HG03342 (cell line): ENCODE measurements at regions not wholly inside any gene's neighbourhood (a gene's known extent, or its start where the extent isn't known, plus 50 kb on each side); places are given as distances from the start of the nearest gene placed in this dataset.
"Not testable (repeated sequence)": the region's sequence is repeated elsewhere in the genome, so short reads cannot be mapped to it uniquely, and the experiment has no call there.

Source experiments
- ATAC-seq: cut with Tn5 transposase; IDR thresholded peaks from one replicate; pipeline ENCODE4 v1.9.1; 2021; ENCODE audit warnings: mild to moderate bottlenecking, moderate library complexity; ENCODE audit not compliant: unreplicated experiment

DNA sequence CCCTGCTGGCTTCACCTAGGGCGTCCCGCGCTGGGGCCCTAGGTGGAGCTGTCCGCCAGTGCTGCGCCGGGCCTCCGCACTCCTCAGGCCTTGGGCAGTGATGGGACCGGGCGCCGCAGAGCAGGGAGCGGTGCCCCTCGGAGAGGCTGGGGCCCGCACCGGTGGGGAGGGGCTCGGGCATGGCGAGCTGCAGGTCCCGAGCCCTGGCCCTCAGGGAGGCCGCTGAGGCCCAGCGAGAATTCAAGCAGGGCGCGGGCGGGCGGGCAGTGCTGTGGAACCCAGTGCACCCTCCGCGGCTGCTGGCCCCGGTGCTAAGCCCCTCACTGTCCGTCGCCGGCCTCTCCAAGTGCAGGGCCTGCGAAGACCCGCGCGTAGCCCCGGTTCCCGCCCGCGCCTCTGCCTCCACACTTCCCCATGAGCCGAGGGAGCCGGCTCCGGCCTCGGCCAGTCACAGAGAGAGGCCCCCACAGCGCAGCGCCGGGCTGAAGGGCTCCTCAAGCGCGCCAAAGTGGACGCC is 565.1 kb upstream of the NDST4 start:
- ATAC-seq: no peak

DNA sequence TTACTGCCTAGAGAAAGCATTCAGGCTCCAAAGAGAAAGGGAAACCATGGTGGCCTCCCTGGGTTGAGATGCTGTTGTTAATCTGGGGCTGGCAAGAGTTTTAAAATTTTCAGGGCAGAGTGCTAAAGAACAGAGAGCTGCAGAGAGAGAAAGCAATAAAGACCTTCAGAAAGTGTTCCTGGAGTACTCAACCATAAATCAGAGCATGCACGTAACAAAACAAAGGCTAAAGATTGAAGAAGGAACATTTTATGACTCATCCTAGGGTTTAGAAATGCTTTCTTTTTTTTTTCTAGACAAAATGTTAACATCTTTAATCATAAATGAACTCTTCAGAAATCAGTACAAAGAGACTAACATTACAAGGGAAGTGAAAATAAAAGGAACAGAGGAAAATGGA is 562.3 kb upstream of the NDST4 start:
- no peak for ATAC-seq

DNA sequence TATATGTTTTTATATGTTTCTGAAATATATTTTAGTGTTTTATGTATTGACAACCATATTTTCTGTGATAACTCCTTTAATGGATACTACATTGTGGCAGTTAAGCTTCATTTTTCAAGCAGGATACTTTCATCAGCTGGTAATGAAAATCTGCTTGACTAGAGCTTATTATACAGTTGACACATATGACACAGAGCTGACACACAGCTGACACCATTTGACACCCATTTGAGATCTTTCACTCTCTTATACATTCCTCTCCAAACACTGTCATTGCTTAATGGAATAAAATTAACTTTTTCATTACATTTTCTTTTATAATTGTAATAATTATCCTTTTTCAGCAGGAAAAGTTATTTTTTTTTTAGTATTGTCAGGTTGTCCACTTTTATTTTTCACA is 561.1 kb upstream of the NDST4 start:
- no peak for ATAC-seq

DNA sequence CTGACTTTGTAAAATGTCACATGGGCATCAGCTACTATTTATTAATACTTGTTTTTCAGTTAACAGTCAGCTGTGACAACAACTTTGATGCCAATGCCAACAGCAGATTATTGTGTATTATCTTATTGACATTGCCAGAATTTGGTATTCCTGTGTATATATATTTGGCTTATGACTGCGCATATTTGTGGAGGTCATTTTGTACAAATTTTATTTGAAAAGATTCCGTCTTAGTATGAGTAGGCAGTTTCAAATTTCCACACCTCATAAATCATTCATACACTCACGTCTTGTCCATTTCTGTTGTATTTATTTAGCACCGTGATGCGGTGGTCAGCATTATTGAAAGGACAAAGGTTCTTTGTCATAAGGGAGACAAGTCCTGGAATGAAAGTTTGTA is 558.2 kb upstream of the NDST4 start:
- ATAC-seq: no peak

DNA sequence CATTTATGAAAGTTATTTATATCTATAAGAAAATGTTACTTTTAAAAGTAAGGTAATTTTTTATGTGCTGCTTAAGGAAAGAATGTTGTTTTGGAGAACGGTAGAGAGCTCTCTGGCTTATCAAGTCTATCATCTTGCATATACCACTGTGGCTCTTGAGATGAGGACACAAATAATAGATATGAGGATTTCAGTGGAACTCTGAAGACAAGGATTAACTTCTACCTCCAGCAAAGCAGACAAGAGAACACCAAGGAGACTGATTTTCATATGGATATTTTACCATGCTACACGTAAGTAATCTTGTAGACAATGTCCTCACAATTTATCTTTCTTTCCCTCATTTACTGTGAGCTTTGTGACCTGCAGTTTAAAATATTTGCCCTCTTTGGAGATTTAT is 557.5 kb upstream of the NDST4 start:
- no peak for ATAC-seq

DNA sequence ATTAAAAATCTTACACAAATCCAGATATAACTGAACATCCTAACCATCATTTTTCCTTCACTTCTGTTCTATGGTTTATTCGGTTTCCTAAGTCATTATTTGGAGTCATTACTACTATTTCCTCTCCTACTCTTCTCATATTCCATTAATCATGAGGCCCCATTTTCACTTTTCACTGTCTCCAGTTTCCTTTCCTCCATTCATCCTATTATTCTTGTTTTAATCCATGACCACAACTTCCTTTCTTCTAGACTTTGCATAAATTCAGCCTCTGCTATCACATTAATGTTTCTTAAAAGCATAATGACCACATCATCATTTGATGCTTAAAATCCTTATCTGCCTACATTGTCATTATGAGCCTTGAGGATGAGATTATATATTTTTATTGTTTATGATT is 555.0 kb upstream of the NDST4 start:
- ATAC-seq: no peak

DNA sequence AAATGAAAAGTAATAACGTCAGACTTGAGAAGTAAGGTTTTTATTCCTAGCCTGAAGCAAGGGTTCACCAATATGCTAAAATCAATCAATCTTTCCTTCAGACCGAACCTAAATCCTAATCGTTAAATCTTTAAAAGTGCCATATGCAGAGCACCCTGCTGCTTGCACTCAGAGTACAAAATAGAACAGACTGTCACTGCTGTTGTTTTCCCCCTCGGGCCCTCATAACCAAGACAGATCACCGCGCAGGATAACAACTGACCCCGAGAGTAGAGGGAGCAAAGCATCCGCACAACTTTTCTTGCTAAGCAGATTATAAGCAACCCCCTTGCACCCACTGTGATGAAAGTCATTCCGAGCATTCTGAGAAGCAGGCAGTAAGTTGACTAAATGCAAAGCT is 550.9 kb upstream of the NDST4 start:
- ATAC-seq: no peak

DNA sequence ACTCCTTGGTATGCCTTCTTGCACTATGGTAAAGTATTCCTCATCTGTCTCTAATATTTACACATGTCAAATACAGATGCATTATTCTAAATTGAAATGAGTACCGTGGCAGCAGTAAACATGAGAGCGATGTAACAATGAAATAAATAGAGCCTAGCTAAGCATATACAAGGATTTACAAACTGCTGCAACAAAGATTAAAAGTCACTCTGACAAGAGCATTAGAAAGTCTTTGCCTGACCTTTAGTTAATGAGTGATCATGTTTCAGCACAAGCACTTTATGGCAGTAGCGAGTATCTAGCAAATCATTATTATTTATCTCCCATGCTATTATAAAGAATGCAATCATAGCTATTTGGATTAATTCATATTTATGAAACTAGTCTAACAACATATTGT is 547.0 kb upstream of the NDST4 start:
- ATAC-seq: no peak

DNA sequence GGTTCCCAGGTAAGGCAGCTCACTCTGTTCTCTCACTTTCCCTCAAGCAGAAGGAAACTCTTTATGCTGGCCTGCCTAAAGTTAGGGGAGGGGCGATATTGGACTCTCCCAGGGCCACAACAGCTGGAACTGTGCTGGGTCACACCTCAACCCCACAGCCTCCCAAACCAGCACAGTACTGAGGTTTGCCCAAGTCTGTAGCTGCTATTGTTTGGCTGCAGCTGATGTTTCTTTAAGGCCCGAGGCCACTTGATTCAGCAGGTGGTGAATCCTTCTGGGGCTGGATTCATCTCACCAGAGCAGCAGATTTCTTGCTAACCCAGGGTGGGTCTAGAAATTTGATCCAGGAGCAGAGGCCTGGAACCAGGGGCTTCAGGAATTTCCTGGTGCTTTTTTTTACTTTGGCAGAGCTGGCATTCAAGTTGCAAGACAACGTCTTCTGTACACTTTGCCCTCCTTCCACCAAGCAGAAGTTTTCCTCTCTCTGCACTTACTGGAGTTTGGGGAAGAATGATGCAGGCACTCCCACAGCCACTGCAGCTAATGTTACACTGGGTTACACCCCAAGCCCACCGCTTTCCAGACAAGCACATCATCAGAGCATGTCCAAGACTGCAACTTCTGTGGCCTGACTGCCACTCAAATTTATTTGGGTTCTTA is 544.7 kb upstream of the NDST4 start:
- ATAC-seq: no peak

DNA sequence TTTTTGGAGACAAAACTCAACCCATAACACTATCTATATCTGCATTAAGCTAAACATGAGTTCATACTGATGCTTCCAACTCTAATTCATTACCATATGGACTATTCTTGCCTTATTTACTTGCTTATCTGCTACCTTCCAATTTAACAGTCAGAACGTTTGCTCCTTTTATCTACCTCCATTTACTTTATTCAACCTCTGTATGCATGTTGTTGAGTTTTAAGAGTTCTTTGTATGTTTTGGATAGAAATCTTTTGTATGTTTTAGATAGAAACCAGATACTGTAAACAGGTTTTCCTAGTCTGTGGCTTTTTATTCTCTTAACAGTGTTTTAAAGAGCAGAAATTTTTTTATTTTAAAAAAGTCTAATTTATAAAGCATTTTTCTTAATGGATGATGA is 542.2 kb upstream of the NDST4 start:
- no peak for ATAC-seq

DNA sequence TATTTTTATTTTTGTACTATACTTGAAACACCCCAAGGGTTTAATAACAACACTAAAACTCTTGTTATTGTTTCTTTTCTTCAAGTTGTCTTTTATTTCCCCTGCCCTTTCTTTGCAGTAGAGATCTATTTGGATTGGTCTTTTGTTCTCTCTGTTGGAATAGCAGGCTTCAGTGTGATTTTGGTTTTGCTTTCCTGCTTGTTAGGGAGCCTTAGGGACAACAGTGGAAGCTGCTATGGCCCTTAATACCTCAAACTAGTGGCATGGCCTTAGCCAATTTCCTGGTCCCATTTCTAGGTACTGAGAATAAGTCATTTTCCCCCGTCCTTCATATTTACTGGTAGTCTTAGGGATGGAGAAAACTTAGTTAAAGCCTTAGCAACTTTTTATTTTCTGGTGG is 535.4 kb upstream of the NDST4 start:
- ATAC-seq: no peak

DNA sequence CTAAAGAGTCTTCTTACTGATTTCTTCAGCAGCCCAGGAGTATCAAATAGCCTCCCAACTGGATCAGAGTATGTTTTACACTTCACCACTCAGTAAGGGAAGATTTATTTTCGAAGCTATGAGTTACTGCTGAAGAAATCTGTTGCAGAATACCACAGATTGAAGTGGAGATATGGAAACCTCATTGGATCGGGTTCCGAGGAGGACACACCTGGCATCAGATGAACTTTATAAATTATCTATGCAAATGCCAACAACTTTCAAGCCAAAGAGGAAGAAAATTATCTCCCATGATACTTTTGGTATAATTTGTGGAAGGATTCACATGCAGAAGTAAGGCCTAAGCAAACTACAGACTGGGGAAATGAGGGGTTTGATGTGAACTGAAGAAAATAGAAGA is 515.9 kb upstream of the NDST4 start:
- no peak for ATAC-seq

DNA sequence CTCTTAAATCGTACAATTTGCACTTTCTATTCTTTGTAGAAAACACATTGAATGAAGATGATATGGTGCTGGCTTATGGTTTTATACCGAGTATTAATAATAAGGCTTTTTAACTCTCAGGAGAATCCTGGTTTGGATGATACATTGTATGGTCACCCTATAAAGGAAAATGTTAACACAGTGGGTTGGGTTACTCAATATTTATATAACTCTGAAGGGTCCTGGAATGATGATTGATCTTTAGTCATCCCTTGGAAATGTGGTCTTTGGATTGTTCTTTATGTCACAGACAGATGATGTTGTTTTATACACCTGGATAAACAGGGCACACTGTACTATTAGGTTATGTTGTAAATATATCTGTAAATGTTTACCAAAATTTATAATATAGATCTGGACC is 496.2 kb upstream of the NDST4 start:
- ATAC-seq: no peak

DNA sequence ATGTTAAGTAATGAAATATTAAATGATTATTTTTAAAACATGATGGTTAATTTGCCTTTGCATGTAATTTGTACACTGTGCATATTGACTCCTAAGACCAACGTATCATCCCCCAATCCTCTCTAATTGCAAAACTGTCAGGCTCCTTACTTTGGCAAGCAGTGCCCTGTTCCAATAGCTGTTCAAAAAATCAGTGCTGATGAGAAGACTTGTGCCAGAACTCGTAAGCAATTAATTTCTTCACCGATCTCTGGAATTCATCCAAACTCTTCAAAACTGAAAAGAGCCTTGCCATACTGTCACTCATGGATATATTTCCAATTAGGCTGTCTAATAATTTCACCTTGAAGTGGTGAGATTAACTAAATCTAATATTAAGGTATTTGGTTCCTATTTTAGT is 493.9 kb upstream of the NDST4 start:
- ATAC-seq: no peak

DNA sequence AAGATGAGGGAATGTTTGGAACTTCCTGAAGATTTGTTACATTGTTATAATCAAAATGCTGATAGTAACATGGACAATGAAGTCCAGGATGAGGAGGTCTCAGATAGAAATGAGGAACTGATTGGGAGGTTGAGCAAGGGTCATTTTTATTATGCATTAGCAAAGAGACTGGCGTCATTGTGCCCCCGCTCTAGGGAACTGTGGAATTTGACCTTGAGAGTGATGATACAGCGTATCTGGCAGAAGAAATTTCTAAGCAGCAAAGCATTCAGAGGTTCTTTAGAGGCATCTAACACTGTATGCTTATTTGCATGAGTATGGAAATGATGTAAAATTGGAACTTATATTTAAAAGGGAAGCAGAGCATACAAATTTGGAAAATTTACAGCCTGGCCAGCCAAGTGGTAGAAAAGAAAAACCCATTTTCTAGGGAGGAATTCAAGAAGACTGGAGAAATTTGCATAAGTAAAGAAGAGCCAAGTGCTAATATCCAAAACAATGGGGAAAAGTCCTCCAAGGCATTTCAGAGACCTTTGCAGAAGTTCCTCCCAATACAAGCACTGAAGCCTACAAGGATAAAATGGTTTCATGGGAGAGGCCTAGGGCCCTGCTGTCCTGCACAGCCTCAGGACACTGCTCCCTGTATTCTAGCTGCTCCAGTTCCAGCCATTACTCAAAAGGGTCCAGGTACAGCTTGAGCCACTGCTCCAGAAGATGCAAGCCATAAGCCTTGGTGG is 483.0 kb upstream of the NDST4 start:
- ATAC-seq: no peak

DNA sequence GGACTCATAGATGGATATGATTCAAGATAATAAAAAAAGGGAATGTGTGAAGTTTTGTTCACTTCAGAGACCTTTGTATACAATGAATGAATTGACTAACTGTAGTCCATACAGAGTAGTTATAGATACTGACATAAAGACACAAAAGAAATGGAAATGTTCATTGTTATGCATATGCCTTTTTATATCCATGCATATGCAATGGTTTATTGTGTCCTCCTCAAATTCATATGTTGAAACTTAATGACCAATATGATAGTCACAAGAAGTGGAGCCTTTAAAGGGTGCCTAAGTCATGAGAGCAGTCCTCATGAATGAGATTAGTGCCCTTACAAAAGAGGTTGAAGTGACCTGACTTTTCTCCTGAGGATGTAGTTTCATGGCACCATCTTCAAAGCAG is 467.5 kb upstream of the NDST4 start:
- ATAC-seq: no peak

DNA sequence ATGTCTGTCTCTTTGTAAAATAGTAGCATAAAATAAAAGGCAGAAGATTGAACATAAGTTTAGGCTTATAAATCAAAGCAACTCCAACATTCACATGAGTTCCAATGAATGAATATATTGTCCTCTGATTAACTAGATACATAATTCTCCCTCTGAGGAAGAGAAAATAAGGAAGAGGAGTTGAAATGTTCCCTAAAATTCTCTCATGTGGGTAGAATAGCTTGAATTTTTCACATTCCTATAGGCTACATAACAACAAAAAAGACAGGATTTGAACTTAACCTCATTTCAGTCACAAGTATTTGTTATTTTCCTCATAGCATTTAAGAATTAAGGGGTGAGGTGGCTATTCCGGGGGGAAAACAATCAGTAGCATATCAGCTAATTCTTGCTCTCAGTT is 462.4 kb upstream of the NDST4 start:
- no peak for ATAC-seq

DNA sequence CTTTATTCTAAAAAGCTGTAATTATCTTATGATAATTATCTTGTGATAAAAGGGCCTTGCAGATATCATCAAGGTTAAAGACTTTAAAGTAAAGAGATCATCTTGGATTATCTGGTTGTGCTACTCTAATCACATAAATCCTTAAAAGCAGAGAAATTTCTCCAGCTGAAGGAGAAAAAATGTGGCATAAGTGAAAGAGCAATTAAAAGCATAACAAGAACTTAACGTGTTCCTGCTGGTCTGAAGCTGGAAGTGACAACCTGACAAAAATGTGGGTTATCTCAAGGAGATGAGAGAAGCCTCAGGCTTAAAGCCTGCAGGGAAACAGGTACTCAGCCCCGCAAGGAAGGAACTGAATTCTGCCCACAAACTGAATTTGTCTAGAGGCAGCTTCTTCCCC is 449.1 kb upstream of the NDST4 start:
- no peak for ATAC-seq

DNA sequence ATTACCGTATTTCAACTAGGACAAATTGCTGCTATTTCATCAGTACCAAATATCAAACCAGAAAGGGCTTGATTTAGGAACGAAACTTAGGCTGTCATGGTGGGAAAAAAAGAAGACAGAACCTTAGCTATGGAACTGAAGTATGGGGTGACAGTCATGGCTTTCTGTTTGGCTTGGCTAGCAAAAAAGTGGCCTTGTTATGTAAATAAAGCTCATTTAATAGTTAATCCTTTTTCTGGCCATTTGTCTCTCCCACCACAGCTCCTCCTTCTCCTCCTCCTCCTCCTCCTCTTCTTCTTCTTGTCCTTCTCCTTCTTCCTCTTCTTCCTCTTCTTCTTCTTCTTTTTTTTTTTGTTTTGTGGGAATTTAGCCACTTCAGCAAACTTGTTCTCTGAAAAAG is 434.7 kb upstream of the NDST4 start:
- ATAC-seq: no peak

DNA sequence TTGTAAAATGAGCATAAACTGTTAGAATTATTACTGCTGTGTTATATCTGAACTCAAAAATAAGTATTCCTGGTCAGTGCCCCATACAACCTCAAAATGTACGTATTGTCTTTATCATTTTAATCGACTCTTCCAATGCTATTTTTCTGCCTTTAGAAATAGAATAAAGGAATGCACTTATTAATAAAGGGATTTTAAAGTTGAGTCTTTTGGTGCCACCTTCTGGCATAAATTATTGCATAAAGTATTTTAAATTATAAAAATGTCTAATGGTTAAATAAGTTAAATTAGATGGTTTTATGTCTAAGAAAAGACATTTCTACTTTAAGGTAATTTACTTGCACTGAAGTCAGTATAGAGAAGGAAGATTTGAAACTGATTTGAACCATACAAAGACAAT is 424.0 kb upstream of the NDST4 start:
- no peak for ATAC-seq

DNA sequence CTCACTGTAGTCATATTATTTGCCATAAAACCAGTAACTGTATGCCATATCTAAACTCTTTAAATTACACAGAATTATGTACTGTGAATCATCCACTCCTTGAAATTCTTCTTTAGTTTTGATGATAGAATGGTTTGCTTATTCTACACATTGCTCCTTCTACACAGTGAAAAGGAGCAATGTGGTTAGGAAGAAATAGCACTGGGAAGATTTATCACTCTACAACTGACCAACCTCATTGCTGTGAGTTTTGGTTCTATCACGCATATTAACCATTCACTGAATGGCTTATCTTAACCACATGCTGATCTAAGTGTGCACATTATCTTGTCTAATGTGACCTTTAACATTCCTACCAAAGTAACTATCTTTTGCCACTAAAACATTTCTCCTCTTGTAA is 415.7 kb upstream of the NDST4 start:
- ATAC-seq: no peak

DNA sequence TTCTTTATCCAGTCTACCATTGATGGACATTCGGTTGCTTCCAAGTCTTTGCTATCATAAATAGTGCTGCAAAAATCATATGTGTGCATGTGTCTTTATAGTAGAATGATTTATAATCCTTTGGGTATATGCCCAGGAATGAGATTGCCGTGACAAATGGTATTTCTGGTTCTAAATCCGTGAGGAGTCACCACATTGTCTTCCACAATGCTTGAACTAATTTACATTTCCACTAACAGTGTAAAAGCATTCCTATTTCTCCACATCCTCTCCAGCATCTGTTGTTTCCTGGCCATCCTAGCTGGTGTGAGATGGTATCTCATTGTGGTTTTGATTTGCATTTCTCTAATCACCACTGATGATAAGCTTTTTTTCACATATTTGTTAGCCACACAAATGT is 406.1 kb upstream of the NDST4 start:
- not testable (repeated sequence) for ATAC-seq

DNA sequence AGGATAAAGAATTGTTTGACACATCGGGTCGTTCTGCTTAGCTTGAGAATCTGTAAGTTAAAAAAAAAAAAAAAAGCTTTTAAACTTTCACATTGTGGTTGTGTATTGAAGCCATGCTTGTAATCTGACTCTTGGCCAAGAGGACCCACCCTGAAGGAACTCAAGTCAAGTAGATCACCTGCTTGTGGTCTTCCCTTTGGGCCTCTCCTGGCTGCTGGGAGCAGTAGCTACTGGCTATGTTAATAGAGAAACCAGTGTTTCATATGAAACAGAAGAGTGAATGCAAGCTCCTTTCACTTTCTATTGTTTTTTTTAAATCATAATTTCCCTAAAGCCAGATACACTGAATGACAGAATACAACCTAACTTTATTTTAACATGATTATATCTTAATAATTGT is 402.4 kb upstream of the NDST4 start:
- peak; percentile 98 for ATAC-seq
